CD14-positive monocyte (primary cell): ENCODE measurements at regions not wholly inside any gene's neighbourhood (a gene's known extent, or its start where the extent isn't known, plus 50 kb on each side); places are given as distances from the start of the nearest gene placed in this dataset.

Experiments used
- DNase-seq, 3 donors: peaks; one replicate each; pipeline ENCODE4 v3.0.0-alpha.2; 2011 to 2022
- H2AFZ ChIP-seq: 2 replicates; pipeline ENCODE4 v1.6.0; 2012; ENCODE audit warnings: mild to moderate bottlenecking, low read depth, low read length, inconsistent platforms; ENCODE audit not compliant: insufficient read depth, poor library complexity, severe bottlenecking
- H3K27ac ChIP-seq, 2 donors: 1 replicate in 1 of 2; 2 replicates in 1 of 2; pipeline ENCODE4 v1.5.1; 2012 to 2013; ENCODE audit warnings: low read length in 2 of 2, control low read depth in 1 of 2, inconsistent platforms in 1 of 2, low read depth in 1 of 2, mild to moderate bottlenecking in 1 of 2
- H3K27me3 ChIP-seq, 2 donors: one replicate each; pipeline versions ENCODE4 v1.6.0 to v1.6.1; 2011 to 2013; ENCODE audit warnings: low read length in 2 of 2; ENCODE audit not compliant: control insufficient read depth in 2 of 2, insufficient read depth in 2 of 2
- H3K36me3 ChIP-seq, 2 donors: replicated peaks in 1 of 2; 1 replicate in 1 of 2; 2 replicates in 1 of 2; pipeline versions ENCODE4 v1.5.1 to v1.6.1; 2012 to 2013; ENCODE audit warnings: low read length in 2 of 2, control low read depth in 1 of 2, inconsistent platforms in 1 of 2, mild to moderate bottlenecking in 1 of 2; ENCODE audit not compliant: insufficient read depth in 2 of 2, control insufficient read depth in 1 of 2
- H3K4me1 ChIP-seq, 2 donors: 1 replicate in 1 of 2; 2 replicates in 1 of 2; pipeline versions ENCODE4 v1.5.1 to v1.6.1; 2012 to 2013; ENCODE audit warnings: low read length in 2 of 2, control low read depth in 1 of 2, inconsistent platforms in 1 of 2, mild to moderate bottlenecking in 1 of 2, moderate library complexity in 1 of 2; ENCODE audit not compliant: insufficient read depth in 2 of 2, control insufficient read depth in 1 of 2
- H3K4me2 ChIP-seq: replicated peaks from 2 replicates; pipeline ENCODE3; 2012; ENCODE audit warnings: low read length, moderate library complexity, mild to moderate bottlenecking; ENCODE audit not compliant: poor library complexity, severe bottlenecking; ENCODE audit errors: extremely low read depth
- H3K4me3 ChIP-seq, 3 experiments: fragments of 200-600 bp in 1 of 3; sonication (generic) in 1 of 3; replicated peaks in 1 of 3; 1 replicate in 2 of 3; 2 replicates in 1 of 3; pipeline ENCODE4 v1.5.1; 2011 to 2013; ENCODE audit warnings: low read length in 3 of 3, mild to moderate bottlenecking in 3 of 3, control low read depth in 2 of 3, low read depth in 2 of 3, inconsistent platforms in 1 of 3, moderate library complexity in 1 of 3
- H3K79me2 ChIP-seq: 2 replicates; pipeline ENCODE4 v1.6.0; 2012; ENCODE audit warnings: mild to moderate bottlenecking, control low read depth, inconsistent platforms, low read length, moderate library complexity; ENCODE audit not compliant: insufficient read depth
- H3K9ac ChIP-seq: 2 replicates; pipeline ENCODE4 v1.6.0; 2017; ENCODE audit warnings: low read length, mild to moderate bottlenecking; ENCODE audit not compliant: insufficient read depth, poor library complexity, severe bottlenecking
- H3K9me3 ChIP-seq, 2 donors: replicated peaks in 1 of 2; 1 replicate in 1 of 2; 2 replicates in 1 of 2; pipeline versions ENCODE4 v1.5.1 to v1.6.1; 2012 to 2013; ENCODE audit warnings: low read length in 2 of 2, control low read depth in 1 of 2; ENCODE audit not compliant: control insufficient read depth in 1 of 2, insufficient read depth in 1 of 2
- H4K20me1 ChIP-seq: 2 replicates; pipeline ENCODE4 v1.6.0; 2012; ENCODE audit warnings: mild to moderate bottlenecking, low read length, control low read depth, moderate library complexity; ENCODE audit not compliant: insufficient read depth
- H3K27ac Mint-ChIP-seq, 7 donors: one replicate each; pipeline ENCODE4 v1.8.0; 2020; ENCODE audit warnings: mild to moderate bottlenecking in 7 of 7, mixed read lengths in 7 of 7, moderate library complexity in 6 of 7, inconsistent platforms in 2 of 7
- H3K27me3 Mint-ChIP-seq, 3 donors: one replicate each; pipeline ENCODE4 v1.8.0; 2021 to 2022; ENCODE audit warnings: low read depth in 3 of 3, mild to moderate bottlenecking in 3 of 3, mixed read lengths in 3 of 3, moderate library complexity in 3 of 3, inconsistent platforms in 1 of 3
- H3K36me3 Mint-ChIP-seq, 2 donors: one replicate each; pipeline ENCODE4 v1.8.0; 2020; ENCODE audit warnings: mixed read lengths in 2 of 2, inconsistent platforms in 1 of 2, mild to moderate bottlenecking in 1 of 2
- H3K4me1 Mint-ChIP-seq: one replicate; pipeline ENCODE4 v1.8.0; 2020; ENCODE audit warnings: mild to moderate bottlenecking, mixed read lengths
- H3K4me3 Mint-ChIP-seq, 2 donors: one replicate each; pipeline ENCODE4 v1.8.0; 2020; ENCODE audit warnings: mild to moderate bottlenecking in 2 of 2, mixed read lengths in 2 of 2, moderate library complexity in 1 of 2
- H3K9me3 Mint-ChIP-seq, 7 donors: one replicate each; pipeline ENCODE4 v1.8.0; 2020 to 2022; ENCODE audit warnings: mixed read lengths in 7 of 7, mild to moderate bottlenecking in 6 of 7, moderate library complexity in 6 of 7, inconsistent platforms in 2 of 7
- WGBS: methylation state at CpG from one replicate; pipeline ENCODE4 v1.1.5; 2013; ENCODE audit warnings: missing lambda C conversion rate; ENCODE audit not compliant: insufficient coverage; 5-methylcytosine and 5-hydroxymethylcytosine counted together
- intact Hi-C, 2 donors: fragments of 100-400 bp; cut with micrococcal nuclease; formaldehyde crosslinking; loops; one replicate each; pipeline versions ENCODE4 v1.15.0 to v1.15.1; 2023
- TF ChIP-seq, protein P1 (sequence below): fragments of 200-600 bp; IDR thresholded peaks from one replicate; pipeline ENCODE4 v1.8.0; 2022; ENCODE audit warnings: antibody characterized with exemption, mild to moderate bottlenecking

DNA sequence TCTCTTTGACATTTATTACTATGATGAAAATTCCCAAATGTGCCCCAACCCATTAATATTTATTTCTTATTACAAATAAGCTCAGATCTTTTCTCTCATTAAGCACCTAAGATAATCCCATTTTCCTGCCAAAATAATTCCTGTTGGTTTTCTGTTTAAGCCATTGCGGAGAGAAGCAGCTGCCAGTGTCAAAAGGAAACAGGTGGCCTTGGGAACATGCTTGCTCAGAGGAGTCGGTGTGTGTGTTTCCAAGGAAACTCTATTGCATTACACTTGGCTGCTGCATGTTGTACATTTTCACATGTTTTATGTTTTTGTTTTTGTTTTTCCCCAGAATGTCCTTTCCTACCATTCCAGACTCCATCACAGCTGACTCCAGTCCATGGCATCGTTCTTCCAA is 56.4 kb downstream of the CD24 start:
- Histone ChIP-seq H3K36me3 (no peaks in the 10 kb centered on the region), H3K4me3 (no peak overlapping the region), H4K20me1 (no peaks in the 10 kb centered on the region), H2AFZ (no peak overlapping the region), H3K4me1 (no peaks in the 10 kb centered on the region), H3K79me2 (no peaks in the 10 kb centered on the region), H3K9ac (no peak overlapping the region), H3K27me3 (no peaks in the 10 kb centered on the region), H3K9me3 (peaks cover 0 to 3% of the 10 kb centered on the region in 2 donors), H3K4me2 (no peak overlapping the region), H3K27ac (no peak overlapping the region)
- no peaks in the 10 kb centered on the region for H3K36me3 Mint-ChIP-seq
- H3K9me3 Mint-ChIP-seq = peaks cover 0 to 6% (median 2%) of the 10 kb centered on the region in 7 donors
- H3K27ac Mint-ChIP-seq = no peak overlapping the region
- intact Hi-C loops = no loop called here
- DNase-seq = no peak
- 64% methylated on average over 2 of the region's 3 CpGs for WGBS
- no peaks in the 10 kb centered on the region for H3K4me1 Mint-ChIP-seq
- TF ChIP-seq, protein P1, sequence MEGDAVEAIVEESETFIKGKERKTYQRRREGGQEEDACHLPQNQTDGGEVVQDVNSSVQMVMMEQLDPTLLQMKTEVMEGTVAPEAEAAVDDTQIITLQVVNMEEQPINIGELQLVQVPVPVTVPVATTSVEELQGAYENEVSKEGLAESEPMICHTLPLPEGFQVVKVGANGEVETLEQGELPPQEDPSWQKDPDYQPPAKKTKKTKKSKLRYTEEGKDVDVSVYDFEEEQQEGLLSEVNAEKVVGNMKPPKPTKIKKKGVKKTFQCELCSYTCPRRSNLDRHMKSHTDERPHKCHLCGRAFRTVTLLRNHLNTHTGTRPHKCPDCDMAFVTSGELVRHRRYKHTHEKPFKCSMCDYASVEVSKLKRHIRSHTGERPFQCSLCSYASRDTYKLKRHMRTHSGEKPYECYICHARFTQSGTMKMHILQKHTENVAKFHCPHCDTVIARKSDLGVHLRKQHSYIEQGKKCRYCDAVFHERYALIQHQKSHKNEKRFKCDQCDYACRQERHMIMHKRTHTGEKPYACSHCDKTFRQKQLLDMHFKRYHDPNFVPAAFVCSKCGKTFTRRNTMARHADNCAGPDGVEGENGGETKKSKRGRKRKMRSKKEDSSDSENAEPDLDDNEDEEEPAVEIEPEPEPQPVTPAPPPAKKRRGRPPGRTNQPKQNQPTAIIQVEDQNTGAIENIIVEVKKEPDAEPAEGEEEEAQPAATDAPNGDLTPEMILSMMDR = no peak
- no peak overlapping the region for H3K4me3 Mint-ChIP-seq
- peaks cover 2 to 16% (median 6%) of the 10 kb centered on the region in 3 donors for H3K27me3 Mint-ChIP-seq

DNA sequence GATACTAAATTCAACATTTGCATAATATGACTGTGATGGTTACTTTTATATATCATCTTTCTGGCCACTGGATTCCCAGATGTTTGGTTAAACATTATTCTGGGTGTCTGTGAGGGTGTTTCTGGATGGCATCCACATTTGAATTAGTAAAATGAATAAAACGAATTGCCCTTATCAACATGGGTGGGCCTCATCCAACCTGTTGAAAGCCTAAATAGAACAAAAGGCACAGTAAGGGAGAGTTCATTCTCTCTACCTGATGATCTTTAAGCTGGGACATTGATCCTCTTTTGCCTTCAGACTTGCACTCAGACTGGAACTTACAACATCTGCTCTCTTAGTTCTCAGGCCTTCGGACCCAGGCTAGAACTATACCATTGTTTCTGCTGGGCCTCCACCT is 57.6 kb downstream of the CD24 start:
- Mint-ChIP-seq H3K27me3 (peaks cover 2 to 12% (median 5%) of the 10 kb centered on the region in 3 donors), H3K4me3 (no peak overlapping the region), H3K4me1 (no peaks in the 10 kb centered on the region), H3K9me3 (peaks cover 0 to 6% (median 2%) of the 10 kb centered on the region in 7 donors), H3K27ac (no peak overlapping the region), H3K36me3 (no peaks in the 10 kb centered on the region)
- H3K36me3 ChIP-seq = no peaks in the 10 kb centered on the region
- no peak overlapping the region for H3K4me2 ChIP-seq
- TF ChIP-seq, protein P1 = no peak
- intact Hi-C loops = no loop called here
- H3K9me3 ChIP-seq = peaks cover 0 to 3% of the 10 kb centered on the region in 2 donors
- no peaks in the 10 kb centered on the region for H3K27me3 ChIP-seq
- WGBS = 88% methylated on average over 1 of the region's 2 CpGs
- no peak overlapping the region for H3K4me3 ChIP-seq
- H4K20me1 ChIP-seq = no peaks in the 10 kb centered on the region
- H3K79me2 ChIP-seq = no peaks in the 10 kb centered on the region
- DNase-seq = no peak
- no peak overlapping the region for H3K9ac ChIP-seq
- H3K27ac ChIP-seq = no peak overlapping the region
- no peak overlapping the region for H2AFZ ChIP-seq
- H3K4me1 ChIP-seq = no peaks in the 10 kb centered on the region
